ENCODE measurements at regions not wholly inside any gene's neighbourhood (a gene's known extent, or its start where the extent isn't known, plus 50 kb on each side); places are given as distances from the start of the nearest gene placed in this dataset.

DNA sequence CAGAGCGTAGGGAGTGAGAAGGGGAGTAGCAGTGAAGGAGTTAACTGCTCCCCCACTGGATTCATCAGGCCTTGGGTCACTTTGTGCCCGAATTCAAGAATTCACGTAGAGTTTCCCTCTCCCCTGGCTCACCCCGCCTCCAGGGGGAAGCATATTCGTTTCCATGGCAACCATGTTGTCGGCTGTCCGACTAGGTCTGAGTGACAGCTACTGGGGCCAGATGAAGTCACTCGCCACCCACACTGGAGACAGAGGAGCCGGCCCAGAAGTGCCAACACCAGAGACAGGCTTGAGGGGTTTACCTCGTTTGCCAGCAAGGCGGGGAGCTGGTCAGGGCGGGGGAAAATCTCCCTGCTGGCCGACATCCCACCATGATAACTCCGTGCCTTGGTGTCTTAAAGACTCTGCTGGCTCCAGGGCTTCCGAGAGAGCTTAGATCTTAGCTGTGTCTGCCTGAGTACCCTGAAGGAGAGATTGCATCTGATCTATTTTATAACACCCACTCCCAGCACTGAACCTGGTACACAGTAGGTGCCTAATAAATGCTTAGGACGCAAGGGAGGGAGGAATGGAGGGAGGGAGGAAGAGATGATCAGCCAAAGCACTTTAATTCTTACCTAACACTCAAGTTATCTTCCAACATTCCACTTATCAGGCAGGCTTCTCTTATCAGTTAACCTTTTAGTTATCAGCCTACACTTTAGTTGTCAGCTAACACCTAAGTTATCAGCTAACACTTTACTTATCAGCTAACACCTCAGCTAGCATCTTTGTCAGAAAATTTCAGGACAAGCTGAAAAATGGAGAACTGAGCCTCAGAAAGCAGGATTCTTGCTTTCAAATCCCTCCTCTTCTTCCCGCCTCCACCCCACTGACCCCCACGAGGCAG is 57.2 kb upstream of the ZNRF4 start:
- no peak for DNase-seq (ENCODE audit: low read depth)
- H3K4me3 ChIP-seq (ENCODE audit: low read depth, low read length) = no peak overlapping the region
- TF ChIP-seq, protein P1, sequence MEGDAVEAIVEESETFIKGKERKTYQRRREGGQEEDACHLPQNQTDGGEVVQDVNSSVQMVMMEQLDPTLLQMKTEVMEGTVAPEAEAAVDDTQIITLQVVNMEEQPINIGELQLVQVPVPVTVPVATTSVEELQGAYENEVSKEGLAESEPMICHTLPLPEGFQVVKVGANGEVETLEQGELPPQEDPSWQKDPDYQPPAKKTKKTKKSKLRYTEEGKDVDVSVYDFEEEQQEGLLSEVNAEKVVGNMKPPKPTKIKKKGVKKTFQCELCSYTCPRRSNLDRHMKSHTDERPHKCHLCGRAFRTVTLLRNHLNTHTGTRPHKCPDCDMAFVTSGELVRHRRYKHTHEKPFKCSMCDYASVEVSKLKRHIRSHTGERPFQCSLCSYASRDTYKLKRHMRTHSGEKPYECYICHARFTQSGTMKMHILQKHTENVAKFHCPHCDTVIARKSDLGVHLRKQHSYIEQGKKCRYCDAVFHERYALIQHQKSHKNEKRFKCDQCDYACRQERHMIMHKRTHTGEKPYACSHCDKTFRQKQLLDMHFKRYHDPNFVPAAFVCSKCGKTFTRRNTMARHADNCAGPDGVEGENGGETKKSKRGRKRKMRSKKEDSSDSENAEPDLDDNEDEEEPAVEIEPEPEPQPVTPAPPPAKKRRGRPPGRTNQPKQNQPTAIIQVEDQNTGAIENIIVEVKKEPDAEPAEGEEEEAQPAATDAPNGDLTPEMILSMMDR (IDR thresholded peaks at IDR 0.05; ENCODE audit: low read depth, low read length) = no peak
- TF ChIP-seq, protein P2, sequence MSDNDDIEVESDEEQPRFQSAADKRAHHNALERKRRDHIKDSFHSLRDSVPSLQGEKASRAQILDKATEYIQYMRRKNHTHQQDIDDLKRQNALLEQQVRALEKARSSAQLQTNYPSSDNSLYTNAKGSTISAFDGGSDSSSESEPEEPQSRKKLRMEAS (IDR thresholded peaks at IDR 0.05; ENCODE audit: low read depth, low read length) = no peak
- TF ChIP-seq MYC (IDR thresholded peaks at IDR 0.05; ENCODE audit: low read depth, low read length) (no peak), POLR2A (IDR thresholded peaks at IDR 0.05; ENCODE audit: extremely low read depth, insufficient read length) (no peak)

DNA sequence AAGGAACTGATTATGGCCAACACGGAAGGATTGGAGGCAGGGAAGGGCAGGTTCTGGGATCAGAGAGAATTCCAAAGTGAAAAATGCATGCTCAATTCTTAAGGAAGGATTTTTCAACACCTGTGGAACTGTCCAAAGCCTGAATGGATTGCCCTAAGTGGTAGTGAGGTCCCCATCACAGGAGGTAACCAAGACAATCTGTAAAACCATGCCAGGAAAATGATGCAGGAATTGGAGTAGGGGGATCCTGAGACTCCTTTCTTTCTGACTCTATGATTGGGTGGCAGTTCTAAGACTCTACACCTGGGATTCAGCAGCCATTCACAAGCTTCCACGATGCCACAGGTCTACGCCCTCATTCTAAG is 56.5 kb upstream of the ZNRF4 start:
- no peak for DNase-seq (ENCODE audit: low read depth)
- no peak for TF ChIP-seq MYC (IDR thresholded peaks at IDR 0.05; ENCODE audit: low read depth, low read length)
- TF ChIP-seq, protein P1 (IDR thresholded peaks at IDR 0.05; ENCODE audit: low read depth, low read length) = no peak
- TF ChIP-seq POLR2A (IDR thresholded peaks at IDR 0.05; ENCODE audit: extremely low read depth, insufficient read length) = no peak
- TF ChIP-seq, protein P2 (IDR thresholded peaks at IDR 0.05; ENCODE audit: low read depth, low read length) = no peak
- no peak overlapping the region for H3K4me3 ChIP-seq (ENCODE audit: low read depth, low read length)

DNA sequence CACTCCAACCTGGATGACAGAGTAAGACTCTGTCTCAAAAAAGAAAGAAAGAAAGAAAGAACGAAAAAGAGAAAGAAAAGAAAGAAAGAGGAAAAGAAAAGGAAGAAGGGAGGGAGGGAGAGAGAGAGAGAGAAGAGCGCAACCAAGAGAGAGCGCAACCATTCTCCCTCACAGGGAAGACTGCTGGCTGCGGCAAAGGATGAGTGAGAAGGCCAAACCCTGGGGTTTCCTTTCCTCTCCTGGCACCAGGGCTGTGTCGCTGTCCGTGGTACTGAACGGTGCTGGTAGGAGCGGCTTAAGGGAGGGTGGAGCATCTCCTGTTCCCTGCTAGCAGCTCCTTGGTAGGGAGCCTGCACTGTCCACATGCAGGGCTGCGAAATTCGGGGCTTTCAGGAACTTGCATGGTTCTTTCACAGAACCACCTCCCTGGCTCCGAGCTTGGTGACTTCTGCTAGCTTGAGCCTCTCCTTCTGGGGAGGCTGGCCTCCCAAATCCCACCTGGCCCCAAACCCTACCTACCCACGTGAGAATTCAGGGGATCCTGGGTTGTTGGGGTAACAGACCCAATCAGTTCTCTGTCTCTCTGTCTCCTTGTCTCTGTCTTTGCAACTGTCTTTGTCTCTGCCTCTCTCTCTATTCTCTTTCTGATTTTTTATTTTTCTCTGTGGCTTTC is 51.1 kb upstream of the ZNRF4 start:
- no peak overlapping the region for H3K4me3 ChIP-seq (ENCODE audit: low read depth, low read length)
- peak; percentile 79 for DNase-seq (ENCODE audit: low read depth)
- TF ChIP-seq, protein P1 (IDR thresholded peaks at IDR 0.05; ENCODE audit: low read depth, low read length) = no peak
- TF ChIP-seq MYC (IDR thresholded peaks at IDR 0.05; ENCODE audit: low read depth, low read length) (no peak), POLR2A (IDR thresholded peaks at IDR 0.05; ENCODE audit: extremely low read depth, insufficient read length) (no peak)
- TF ChIP-seq, protein P2 (IDR thresholded peaks at IDR 0.05; ENCODE audit: low read depth, low read length) = no peak

Measured in NB4 (cell line).